ENCODE measurements at regions not wholly inside any gene's neighbourhood (a gene's known extent, or its start where the extent isn't known, plus 50 kb on each side); places are given as distances from the start of the nearest gene placed in this dataset.

GRCh38 chr1:4019147-4019521, 119.1 kb upstream of the C1orf174 start:
- H3K36me3 ChIP-seq (ENCODE audit: control insufficient read depth, insufficient read depth, low read length) = no peaks in the 10 kb centered on the region
- no peak for DNase-seq (ENCODE audit: extremely low read depth, insufficient read length)
- no peak for TF ChIP-seq CTCF (IDR thresholded peaks at IDR 0.05; ENCODE audit: insufficient read depth, low read length, poor library complexity, severe bottlenecking)
- no peak overlapping the region for H3K4me3 ChIP-seq (replicated peaks; ENCODE audit: low read depth, low read length)
- no peaks in the 10 kb centered on the region; the same call in 1 of the 2 replicates for H3K27me3 ChIP-seq (replicated peaks; ENCODE audit: control insufficient read depth, insufficient read depth, low read length)

- Histone ChIP-seq H3K36me3 (ENCODE audit: control insufficient read depth, insufficient read depth, low read length) (no peaks in the 10 kb centered on the region), H3K27me3 (replicated peaks; ENCODE audit: control insufficient read depth, insufficient read depth, low read length) (no peaks in the 10 kb centered on the region; the same call in 1 of the 2 replicates), H3K4me3 (replicated peaks; ENCODE audit: low read depth, low read length) (no peak overlapping the region)
- no peak for DNase-seq (ENCODE audit: extremely low read depth, insufficient read length)
- no peak for TF ChIP-seq CTCF (IDR thresholded peaks at IDR 0.05; ENCODE audit: insufficient read depth, low read length, poor library complexity, severe bottlenecking)
These were observed 119.7 kb upstream of the C1orf174 start for GRCh38 chr1:4019606-4020331.

- no peaks in the 10 kb centered on the region; the same call in 1 of the 2 replicates for H3K27me3 ChIP-seq (replicated peaks; ENCODE audit: control insufficient read depth, insufficient read depth, low read length)
- TF ChIP-seq CTCF (IDR thresholded peaks at IDR 0.05; ENCODE audit: insufficient read depth, low read length, poor library complexity, severe bottlenecking) = no peak
- no peak for DNase-seq (ENCODE audit: extremely low read depth, insufficient read length)
These were observed 120.4 kb upstream of the C1orf174 start for GRCh38 chr1:4020449-4020848.

GRCh38 chr1:4021136-4021973, 121.3 kb upstream of the C1orf174 start:
- Histone ChIP-seq H3K4me3 (replicated peaks; ENCODE audit: low read depth, low read length) (no peak overlapping the region), H3K27me3 (replicated peaks; ENCODE audit: control insufficient read depth, insufficient read depth, low read length) (no peaks in the 10 kb centered on the region; the same call in 1 of the 2 replicates), H3K36me3 (ENCODE audit: control insufficient read depth, insufficient read depth, low read length) (no peaks in the 10 kb centered on the region)
- no peak for DNase-seq (ENCODE audit: extremely low read depth, insufficient read length)
- no peak for TF ChIP-seq CTCF (IDR thresholded peaks at IDR 0.05; ENCODE audit: insufficient read depth, low read length, poor library complexity, severe bottlenecking)

More at GRCh38 chr1:4020449-4020848, 120.4 kb upstream of the C1orf174 start:
- Histone ChIP-seq H3K36me3 (ENCODE audit: control insufficient read depth, insufficient read depth, low read length) (no peaks in the 10 kb centered on the region), H3K4me3 (replicated peaks; ENCODE audit: low read depth, low read length) (no peak overlapping the region)

GRCh38 chr1:4021974-4022268, 121.8 kb upstream of the C1orf174 start:
- Histone ChIP-seq H3K4me3 (replicated peaks; ENCODE audit: low read depth, low read length) (no peak overlapping the region), H3K36me3 (ENCODE audit: control insufficient read depth, insufficient read depth, low read length) (no peaks in the 10 kb centered on the region), H3K27me3 (replicated peaks; ENCODE audit: control insufficient read depth, insufficient read depth, low read length) (no peaks in the 10 kb centered on the region; the same call in 1 of the 2 replicates)
- TF ChIP-seq CTCF (IDR thresholded peaks at IDR 0.05; ENCODE audit: insufficient read depth, low read length, poor library complexity, severe bottlenecking) = no peak
- no peak for DNase-seq (ENCODE audit: extremely low read depth, insufficient read length)

Measured in GM06990 (cell line).